ENCODE measurements at regions not wholly inside any gene's neighbourhood (a gene's known extent, or its start where the extent isn't known, plus 50 kb on each side); places are given as distances from the start of the nearest gene placed in this dataset.
"Not testable (repeated sequence)": the region's sequence is repeated elsewhere in the genome, so short reads cannot be mapped to it uniquely, and the experiment has no call there.

DNA sequence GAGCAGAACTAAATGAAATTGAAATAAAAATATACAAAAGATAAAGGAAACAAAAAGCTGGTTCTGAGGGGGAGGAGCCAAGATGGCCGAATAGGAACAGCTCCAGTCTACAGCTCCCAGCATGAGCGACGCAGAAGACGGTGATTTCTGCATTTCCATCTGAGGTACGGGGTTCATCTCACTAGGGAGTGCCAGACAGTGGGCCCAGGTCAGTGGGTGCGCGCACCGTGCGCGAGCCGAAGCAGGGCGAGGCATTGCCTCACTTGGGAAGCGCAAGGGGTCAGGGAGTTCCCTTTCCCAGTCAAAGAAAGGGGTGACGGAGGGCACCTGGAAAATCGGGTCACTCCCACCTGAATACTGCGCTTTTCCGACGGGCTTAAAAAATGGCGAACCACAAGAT, 324.2 kb downstream of the METTL4 start:
- TF ChIP-seq SIN3A (IDR thresholded peaks at IDR 0.05; ENCODE audit: borderline replicate concordance, low read depth, low read length); EZH2phosphoT487 (IDR thresholded peaks at IDR 0.05; ENCODE audit: borderline replicate concordance, low read depth); YY1 (IDR thresholded peaks at IDR 0.05; ENCODE audit: low read depth); GABPA (IDR thresholded peaks at IDR 0.05; ENCODE audit: low read depth); TAF1 (IDR thresholded peaks at IDR 0.05; ENCODE audit: borderline replicate concordance, low read depth, low read length); RAD21 (IDR thresholded peaks at IDR 0.05; ENCODE audit: low read length); EP300 (IDR thresholded peaks at IDR 0.05; ENCODE audit: borderline replicate concordance in 1 of 2, low read depth in 1 of 2, low read length in 1 of 2); POLR2AphosphoS5 (IDR thresholded peaks at IDR 0.05; ENCODE audit: low read depth, low read length): not testable (repeated sequence)
- TF ChIP-seq, protein P1, sequence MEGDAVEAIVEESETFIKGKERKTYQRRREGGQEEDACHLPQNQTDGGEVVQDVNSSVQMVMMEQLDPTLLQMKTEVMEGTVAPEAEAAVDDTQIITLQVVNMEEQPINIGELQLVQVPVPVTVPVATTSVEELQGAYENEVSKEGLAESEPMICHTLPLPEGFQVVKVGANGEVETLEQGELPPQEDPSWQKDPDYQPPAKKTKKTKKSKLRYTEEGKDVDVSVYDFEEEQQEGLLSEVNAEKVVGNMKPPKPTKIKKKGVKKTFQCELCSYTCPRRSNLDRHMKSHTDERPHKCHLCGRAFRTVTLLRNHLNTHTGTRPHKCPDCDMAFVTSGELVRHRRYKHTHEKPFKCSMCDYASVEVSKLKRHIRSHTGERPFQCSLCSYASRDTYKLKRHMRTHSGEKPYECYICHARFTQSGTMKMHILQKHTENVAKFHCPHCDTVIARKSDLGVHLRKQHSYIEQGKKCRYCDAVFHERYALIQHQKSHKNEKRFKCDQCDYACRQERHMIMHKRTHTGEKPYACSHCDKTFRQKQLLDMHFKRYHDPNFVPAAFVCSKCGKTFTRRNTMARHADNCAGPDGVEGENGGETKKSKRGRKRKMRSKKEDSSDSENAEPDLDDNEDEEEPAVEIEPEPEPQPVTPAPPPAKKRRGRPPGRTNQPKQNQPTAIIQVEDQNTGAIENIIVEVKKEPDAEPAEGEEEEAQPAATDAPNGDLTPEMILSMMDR (IDR thresholded peaks at IDR 0.05) = not testable (repeated sequence)
- TF ChIP-seq, protein P2, sequence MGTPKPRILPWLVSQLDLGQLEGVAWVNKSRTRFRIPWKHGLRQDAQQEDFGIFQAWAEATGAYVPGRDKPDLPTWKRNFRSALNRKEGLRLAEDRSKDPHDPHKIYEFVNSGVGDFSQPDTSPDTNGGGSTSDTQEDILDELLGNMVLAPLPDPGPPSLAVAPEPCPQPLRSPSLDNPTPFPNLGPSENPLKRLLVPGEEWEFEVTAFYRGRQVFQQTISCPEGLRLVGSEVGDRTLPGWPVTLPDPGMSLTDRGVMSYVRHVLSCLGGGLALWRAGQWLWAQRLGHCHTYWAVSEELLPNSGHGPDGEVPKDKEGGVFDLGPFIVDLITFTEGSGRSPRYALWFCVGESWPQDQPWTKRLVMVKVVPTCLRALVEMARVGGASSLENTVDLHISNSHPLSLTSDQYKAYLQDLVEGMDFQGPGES (IDR thresholded peaks at IDR 0.05; ENCODE audit: low read depth, low read length) = not testable (repeated sequence)
- TF ChIP-seq, protein P3, sequence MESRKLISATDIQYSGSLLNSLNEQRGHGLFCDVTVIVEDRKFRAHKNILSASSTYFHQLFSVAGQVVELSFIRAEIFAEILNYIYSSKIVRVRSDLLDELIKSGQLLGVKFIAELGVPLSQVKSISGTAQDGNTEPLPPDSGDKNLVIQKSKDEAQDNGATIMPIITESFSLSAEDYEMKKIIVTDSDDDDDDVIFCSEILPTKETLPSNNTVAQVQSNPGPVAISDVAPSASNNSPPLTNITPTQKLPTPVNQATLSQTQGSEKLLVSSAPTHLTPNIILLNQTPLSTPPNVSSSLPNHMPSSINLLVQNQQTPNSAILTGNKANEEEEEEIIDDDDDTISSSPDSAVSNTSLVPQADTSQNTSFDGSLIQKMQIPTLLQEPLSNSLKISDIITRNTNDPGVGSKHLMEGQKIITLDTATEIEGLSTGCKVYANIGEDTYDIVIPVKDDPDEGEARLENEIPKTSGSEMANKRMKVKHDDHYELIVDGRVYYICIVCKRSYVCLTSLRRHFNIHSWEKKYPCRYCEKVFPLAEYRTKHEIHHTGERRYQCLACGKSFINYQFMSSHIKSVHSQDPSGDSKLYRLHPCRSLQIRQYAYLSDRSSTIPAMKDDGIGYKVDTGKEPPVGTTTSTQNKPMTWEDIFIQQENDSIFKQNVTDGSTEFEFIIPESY (IDR thresholded peaks at IDR 0.05; ENCODE audit: borderline replicate concordance, low read depth) = not testable (repeated sequence)
- TF ChIP-seq, protein P4, sequence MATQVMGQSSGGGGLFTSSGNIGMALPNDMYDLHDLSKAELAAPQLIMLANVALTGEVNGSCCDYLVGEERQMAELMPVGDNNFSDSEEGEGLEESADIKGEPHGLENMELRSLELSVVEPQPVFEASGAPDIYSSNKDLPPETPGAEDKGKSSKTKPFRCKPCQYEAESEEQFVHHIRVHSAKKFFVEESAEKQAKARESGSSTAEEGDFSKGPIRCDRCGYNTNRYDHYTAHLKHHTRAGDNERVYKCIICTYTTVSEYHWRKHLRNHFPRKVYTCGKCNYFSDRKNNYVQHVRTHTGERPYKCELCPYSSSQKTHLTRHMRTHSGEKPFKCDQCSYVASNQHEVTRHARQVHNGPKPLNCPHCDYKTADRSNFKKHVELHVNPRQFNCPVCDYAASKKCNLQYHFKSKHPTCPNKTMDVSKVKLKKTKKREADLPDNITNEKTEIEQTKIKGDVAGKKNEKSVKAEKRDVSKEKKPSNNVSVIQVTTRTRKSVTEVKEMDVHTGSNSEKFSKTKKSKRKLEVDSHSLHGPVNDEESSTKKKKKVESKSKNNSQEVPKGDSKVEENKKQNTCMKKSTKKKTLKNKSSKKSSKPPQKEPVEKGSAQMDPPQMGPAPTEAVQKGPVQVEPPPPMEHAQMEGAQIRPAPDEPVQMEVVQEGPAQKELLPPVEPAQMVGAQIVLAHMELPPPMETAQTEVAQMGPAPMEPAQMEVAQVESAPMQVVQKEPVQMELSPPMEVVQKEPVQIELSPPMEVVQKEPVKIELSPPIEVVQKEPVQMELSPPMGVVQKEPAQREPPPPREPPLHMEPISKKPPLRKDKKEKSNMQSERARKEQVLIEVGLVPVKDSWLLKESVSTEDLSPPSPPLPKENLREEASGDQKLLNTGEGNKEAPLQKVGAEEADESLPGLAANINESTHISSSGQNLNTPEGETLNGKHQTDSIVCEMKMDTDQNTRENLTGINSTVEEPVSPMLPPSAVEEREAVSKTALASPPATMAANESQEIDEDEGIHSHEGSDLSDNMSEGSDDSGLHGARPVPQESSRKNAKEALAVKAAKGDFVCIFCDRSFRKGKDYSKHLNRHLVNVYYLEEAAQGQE (IDR thresholded peaks at IDR 0.05; ENCODE audit: low read depth, low read length) = not testable (repeated sequence)
- TF ChIP-seq, protein P5, sequence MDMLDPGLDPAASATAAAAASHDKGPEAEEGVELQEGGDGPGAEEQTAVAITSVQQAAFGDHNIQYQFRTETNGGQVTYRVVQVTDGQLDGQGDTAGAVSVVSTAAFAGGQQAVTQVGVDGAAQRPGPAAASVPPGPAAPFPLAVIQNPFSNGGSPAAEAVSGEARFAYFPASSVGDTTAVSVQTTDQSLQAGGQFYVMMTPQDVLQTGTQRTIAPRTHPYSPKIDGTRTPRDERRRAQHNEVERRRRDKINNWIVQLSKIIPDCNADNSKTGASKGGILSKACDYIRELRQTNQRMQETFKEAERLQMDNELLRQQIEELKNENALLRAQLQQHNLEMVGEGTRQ (IDR thresholded peaks at IDR 0.05; ENCODE audit: borderline replicate concordance, low read depth, low read length) = not testable (repeated sequence)

All from SK-N-SH (cell line).